Neuronal stem cell (in vitro differentiated cells): ENCODE measurements at regions not wholly inside any gene's neighbourhood (a gene's known extent, or its start where the extent isn't known, plus 50 kb on each side); places are given as distances from the start of the nearest gene placed in this dataset.

Source experiments
- DNase-seq: peaks from one replicate; pipeline ENCODE4 v3.0.0-alpha.2; 2013; ENCODE audit warnings: low spot score
- H2AFZ ChIP-seq: one replicate; pipeline ENCODE4 v1.6.1; 2013; ENCODE audit warnings: mild to moderate bottlenecking, low read length, inconsistent platforms
- H2AK5ac ChIP-seq: 2 replicates; pipeline ENCODE4 v1.6.1; 2013; ENCODE audit warnings: low read depth, mild to moderate bottlenecking, inconsistent platforms, low read length, moderate library complexity, mixed read lengths
- H2BK120ac ChIP-seq: 2 replicates; pipeline ENCODE4 v1.6.1; 2013; ENCODE audit warnings: low read depth, mild to moderate bottlenecking, inconsistent platforms, low read length, moderate library complexity, mixed read lengths
- H2BK12ac ChIP-seq: one replicate; pipeline ENCODE4 v1.6.1; 2013; ENCODE audit warnings: low read length, inconsistent platforms
- H2BK15ac ChIP-seq: 2 replicates; pipeline ENCODE4 v1.6.1; 2013; ENCODE audit warnings: mild to moderate bottlenecking, low read length, inconsistent platforms, mixed read lengths
- H2BK5ac ChIP-seq: one replicate; pipeline ENCODE4 v1.6.1; 2013; ENCODE audit warnings: inconsistent platforms, mild to moderate bottlenecking, low read length, moderate library complexity
- H3K14ac ChIP-seq: one replicate; pipeline ENCODE4 v1.6.1; 2013; ENCODE audit warnings: low read length, inconsistent platforms
- H3K18ac ChIP-seq: 2 replicates; pipeline ENCODE4 v1.6.1; 2013; ENCODE audit warnings: low read length, inconsistent platforms
- H3K23ac ChIP-seq: 2 replicates; pipeline ENCODE4 v1.6.1; 2013; ENCODE audit warnings: low read depth, mild to moderate bottlenecking, mixed read lengths, low read length, inconsistent platforms; ENCODE audit not compliant: poor library complexity
- H3K27ac ChIP-seq: replicated peaks from 3 replicates; pipeline ENCODE4 v1.5.1; 2013; ENCODE audit warnings: low read length, inconsistent platforms
- H3K27me3 ChIP-seq, 3 experiments: 2 replicates each; pipeline ENCODE4 v1.6.1; 2013; ENCODE audit warnings: low read length in 3 of 3, mild to moderate bottlenecking in 2 of 3, inconsistent platforms in 1 of 3, low read depth in 1 of 3, mixed read lengths in 1 of 3, moderate library complexity in 1 of 3; ENCODE audit not compliant: control insufficient read depth in 3 of 3, insufficient read depth in 3 of 3
- H3K36me3 ChIP-seq, 2 donors: replicated peaks in 1 of 2; 2 replicates each; pipeline ENCODE4 v1.6.1; 2013; ENCODE audit warnings: low read length in 2 of 2; ENCODE audit not compliant: control insufficient read depth in 2 of 2, insufficient read depth in 2 of 2
- H3K4ac ChIP-seq: 2 replicates; pipeline ENCODE4 v1.6.1; 2013; ENCODE audit warnings: inconsistent platforms, mild to moderate bottlenecking, low read length, moderate library complexity
- H3K4me1 ChIP-seq, 2 donors: 1 replicate in 1 of 2; 2 replicates in 1 of 2; pipeline ENCODE4 v1.6.1; 2013; ENCODE audit warnings: low read length in 2 of 2, low read depth in 1 of 2; ENCODE audit not compliant: control insufficient read depth in 2 of 2, insufficient read depth in 1 of 2
- H3K4me2 ChIP-seq: one replicate; pipeline ENCODE4 v1.6.1; 2013; ENCODE audit warnings: mild to moderate bottlenecking, low read length, inconsistent platforms; ENCODE audit not compliant: insufficient read depth, poor library complexity, severe bottlenecking
- H3K4me3 ChIP-seq, 2 donors: 2 replicates each; pipeline ENCODE4 v1.5.1; 2013; ENCODE audit warnings: low read length in 2 of 2, mild to moderate bottlenecking in 2 of 2, inconsistent platforms in 1 of 2, moderate library complexity in 1 of 2
- H3K79me1 ChIP-seq: one replicate; pipeline ENCODE4 v1.6.1; 2013; ENCODE audit warnings: low read depth, mild to moderate bottlenecking, inconsistent platforms, low read length, moderate library complexity
- H3K9ac ChIP-seq: one replicate; pipeline ENCODE4 v1.6.1; 2013; ENCODE audit warnings: mild to moderate bottlenecking, low read depth, low read length, inconsistent platforms; ENCODE audit not compliant: poor library complexity
- H3K9me3 ChIP-seq, 2 donors: replicated peaks in 1 of 2; 2 replicates each; pipeline versions ENCODE3 to v1.6.1; 2013; ENCODE audit warnings: low read length in 2 of 2, mild to moderate bottlenecking in 2 of 2, inconsistent platforms in 1 of 2, low read depth in 1 of 2, mixed read lengths in 1 of 2, moderate library complexity in 1 of 2; ENCODE audit not compliant: control insufficient read depth in 2 of 2, insufficient read depth in 1 of 2
- H4K8ac ChIP-seq: one replicate; pipeline ENCODE4 v1.6.1; 2013; ENCODE audit warnings: low read depth, mild to moderate bottlenecking, inconsistent platforms, low read length, moderate library complexity
- H4K91ac ChIP-seq: one replicate; pipeline ENCODE4 v1.6.1; 2013; ENCODE audit warnings: low read length, low read depth, mild to moderate bottlenecking, inconsistent platforms; ENCODE audit not compliant: poor library complexity
- WGBS, 2 donors: extraction: QIAGEN DNeasy Blood & Tissue Kit; methylation state at CpG; one replicate each; pipeline ENCODE4 v1.1.7; 2013; ENCODE audit warnings: missing lambda C conversion rate in 2 of 2, mixed read lengths in 1 of 2; ENCODE audit not compliant: insufficient read length in 2 of 2, insufficient replicate concordance in 1 of 2; ENCODE audit errors: extremely low coverage in 2 of 2; 5-methylcytosine and 5-hydroxymethylcytosine counted together

GRCh38 chr5:167726642-167727041 is 564.8 kb upstream of the WWC1 start:
- Histone ChIP-seq H3K9ac (no peak overlapping the region), H4K91ac (no peak overlapping the region), H3K23ac (no peak overlapping the region), H2AFZ (no peak overlapping the region), H3K4ac (no peak overlapping the region), H3K4me1 (peaks cover 0 to 1% of the 10 kb centered on the region in 2 donors), H3K4me2 (no peak overlapping the region), H3K4me3 (no peak overlapping the region), H3K36me3 (no peaks in the 10 kb centered on the region), H3K27me3 (no peaks in the 10 kb centered on the region), H2AK5ac (no peak overlapping the region), H2BK120ac (no peak overlapping the region), H3K79me1 (no peaks in the 10 kb centered on the region), H2BK5ac (no peak overlapping the region), H3K9me3 (no peaks in the 10 kb centered on the region), H3K27ac (no peak overlapping the region), H3K18ac (no peak overlapping the region), H2BK12ac (no peak overlapping the region), H3K14ac (no peak overlapping the region), H2BK15ac (no peak overlapping the region), H4K8ac (no peak overlapping the region)
- no peak for DNase-seq
- no CpG with 5 or more reads among the region's 2 CpGs for WGBS, 2 donors

- Histone ChIP-seq H3K4me2 (no peak overlapping the region), H2AK5ac (no peak overlapping the region), H2BK15ac (no peak overlapping the region), H3K36me3 (no peaks in the 10 kb centered on the region), H3K27ac (no peak overlapping the region), H3K4me3 (no peak overlapping the region), H4K91ac (no peak overlapping the region), H2BK12ac (no peak overlapping the region), H3K27me3 (no peaks in the 10 kb centered on the region), H3K14ac (no peak overlapping the region), H2BK5ac (no peak overlapping the region), H3K18ac (no peak overlapping the region), H2AFZ (no peak overlapping the region), H4K8ac (no peak overlapping the region), H2BK120ac (no peak overlapping the region), H3K9ac (no peak overlapping the region), H3K23ac (no peak overlapping the region), H3K79me1 (no peaks in the 10 kb centered on the region), H3K4me1 (peaks cover 0 to 1% of the 10 kb centered on the region in 2 donors), H3K9me3 (no peaks in the 10 kb centered on the region), H3K4ac (no peak overlapping the region)
- DNase-seq = no peak
- WGBS, 2 donors = no CpG with 5 or more reads among the region's 3 CpGs
Observed at GRCh38 chr5:167730121-167730520, 561.3 kb upstream of the WWC1 start.

- Histone ChIP-seq H3K14ac (no peak overlapping the region), H3K79me1 (no peaks in the 10 kb centered on the region), H3K4me2 (no peak overlapping the region), H3K36me3 (no peaks in the 10 kb centered on the region), H2BK15ac (no peak overlapping the region), H2BK5ac (no peak overlapping the region), H2BK120ac (no peak overlapping the region), H3K9ac (no peak overlapping the region), H3K27me3 (no peaks in the 10 kb centered on the region), H3K18ac (no peak overlapping the region), H2BK12ac (no peak overlapping the region), H3K23ac (no peak overlapping the region), H2AFZ (no peak overlapping the region), H3K4me1 (peaks cover 0 to 1% of the 10 kb centered on the region in 2 donors), H3K27ac (no peak overlapping the region), H2AK5ac (no peak overlapping the region), H4K8ac (no peak overlapping the region), H3K4me3 (no peak overlapping the region), H3K9me3 (no peaks in the 10 kb centered on the region), H3K4ac (no peak overlapping the region), H4K91ac (no peak overlapping the region)
- WGBS, 2 donors = no CpG with 5 or more reads among the region's 2 CpGs
- DNase-seq = no peak
Observed at GRCh38 chr5:167730656-167731055, 560.8 kb upstream of the WWC1 start.

- Histone ChIP-seq H3K18ac (no peak overlapping the region), H2BK5ac (no peak overlapping the region), H3K79me1 (no peaks in the 10 kb centered on the region), H3K27me3 (no peaks in the 10 kb centered on the region), H2BK12ac (no peak overlapping the region), H4K91ac (no peak overlapping the region), H3K4ac (no peak overlapping the region), H3K4me1 (peaks cover 0 to 1% of the 10 kb centered on the region in 2 donors), H2BK120ac (no peak overlapping the region), H3K27ac (no peak overlapping the region), H4K8ac (no peak overlapping the region), H2BK15ac (no peak overlapping the region), H2AFZ (no peak overlapping the region), H3K9ac (no peak overlapping the region), H3K23ac (no peak overlapping the region), H2AK5ac (no peak overlapping the region), H3K4me3 (no peak overlapping the region), H3K4me2 (no peak overlapping the region), H3K14ac (no peak overlapping the region), H3K36me3 (no peaks in the 10 kb centered on the region), H3K9me3 (no peaks in the 10 kb centered on the region)
- no CpG with 5 or more reads among the region's 1 CpG for WGBS, 2 donors
- DNase-seq = no peak
Observed at GRCh38 chr5:167731951-167732350, 559.5 kb upstream of the WWC1 start.
